Stomach (tissue), 4 donors: ENCODE measurements at regions not wholly inside any gene's neighbourhood (a gene's known extent, or its start where the extent isn't known, plus 50 kb on each side); places are given as distances from the start of the nearest gene placed in this dataset.

Source experiments
- CTCF ChIP-seq, 7 experiments: fragments of 450-650 bp in 4 of 7; fragments of 200-600 bp in 3 of 7; sonication (generic) in 3 of 7; IDR thresholded peaks; one replicate each; pipeline ENCODE4 v1.5.1; 2016 to 2019; ENCODE audit warnings: antibody characterized with exemption in 7 of 7, control low read depth in 2 of 7, mild to moderate bottlenecking in 1 of 7
- POLR2A ChIP-seq, 4 donors: fragments of 450-650 bp; IDR thresholded peaks; one replicate each; pipeline ENCODE4 v1.6.1; 2016; ENCODE audit warnings: antibody characterized with exemption in 4 of 4, control low read depth in 2 of 4, mild to moderate bottlenecking in 1 of 4, moderate library complexity in 1 of 4

DNA sequence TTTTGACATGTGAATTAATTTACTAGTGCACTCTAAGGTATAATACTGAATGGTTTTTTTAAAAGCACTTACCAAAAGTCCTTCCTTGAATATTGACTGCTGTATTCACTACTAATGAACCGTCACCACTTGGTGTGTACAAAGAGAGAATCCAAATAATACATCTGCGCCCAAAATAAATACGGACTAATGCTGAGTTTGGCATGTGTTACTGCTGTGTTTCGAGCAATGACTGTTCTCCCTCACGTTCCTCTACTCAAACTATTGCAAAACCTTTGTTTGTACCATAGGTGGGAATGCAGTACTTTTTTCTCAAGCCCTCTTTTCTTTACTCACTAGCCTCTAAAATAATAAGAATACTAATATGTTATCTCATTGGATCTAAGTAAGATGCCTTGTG is 305.5 kb downstream of the QKI start:
- TF ChIP-seq CTCF (IDR thresholded peaks at IDR 0.05) (no peak), POLR2A (IDR thresholded peaks at IDR 0.05) (no peak)
